CD4-positive, alpha-beta T cell (primary cell): ENCODE measurements at regions not wholly inside any gene's neighbourhood (a gene's known extent, or its start where the extent isn't known, plus 50 kb on each side); places are given as distances from the start of the nearest gene placed in this dataset.

Experiments
- ATAC-seq: fragments of 200-7000 bp; cut with Tn5 transposase; one replicate; pipeline ENCODE4 v1.10.0; 2022; ENCODE audit warnings: mild to moderate bottlenecking; ENCODE audit not compliant: poor library complexity
- CTCF ChIA-PET: fragments of 350-600 bp; sonication (Branson Sonifier 250); formaldehyde crosslinking; loops from one replicate; lab custom pipeline; 2021; ENCODE audit warnings: antibody characterized with exemption, inconsistent platforms; lab: Charles Lee
- POLR2A ChIA-PET: fragments of 350-600 bp; sonication (Branson Sonifier 250); formaldehyde crosslinking; loops from one replicate; lab custom pipeline; 2021; ENCODE audit warnings: antibody characterized with exemption, inconsistent platforms; lab: Charles Lee
- DNase-seq, 14 experiments: peaks; one replicate each; pipeline ENCODE4 v3.0.0-alpha.2; 2013 to 2020; ENCODE audit warnings: mixed read lengths in 2 of 14
- H3K27ac ChIP-seq, 2 donors: one replicate each; pipeline versions ENCODE4 v1.5.1 to v1.7.0; 2013; ENCODE audit warnings: low read length in 2 of 2, low read depth in 1 of 2, mild to moderate bottlenecking in 1 of 2
- H3K27me3 ChIP-seq, 2 experiments: 1 replicate in 1 of 2; 2 replicates in 1 of 2; pipeline versions ENCODE4 v1.6.1 to v1.7.0; 2013; ENCODE audit warnings: low read length in 2 of 2, control low read depth in 1 of 2, mild to moderate bottlenecking in 1 of 2, moderate library complexity in 1 of 2; ENCODE audit not compliant: insufficient read depth in 2 of 2, control insufficient read depth in 1 of 2
- H3K36me3 ChIP-seq: one replicate; pipeline ENCODE4 v1.6.1; 2013; ENCODE audit warnings: low read length, control low read depth; ENCODE audit not compliant: insufficient read depth
- H3K4me1 ChIP-seq: one replicate; pipeline ENCODE4 v1.6.1; 2013; ENCODE audit warnings: low read length, control low read depth; ENCODE audit not compliant: insufficient read depth
- H3K4me3 ChIP-seq: one replicate; pipeline ENCODE4 v1.5.1; 2013; ENCODE audit warnings: mild to moderate bottlenecking, low read length, moderate library complexity
- H3K9me3 ChIP-seq, 2 experiments: 1 replicate in 1 of 2; 2 replicates in 1 of 2; pipeline versions ENCODE4 v1.6.1 to v1.7.0; 2013; ENCODE audit warnings: low read length in 2 of 2, mild to moderate bottlenecking in 2 of 2, control low read depth in 1 of 2, moderate library complexity in 1 of 2; ENCODE audit not compliant: control insufficient read depth in 1 of 2, insufficient read depth in 1 of 2
- H3K27ac Mint-ChIP-seq: one replicate; pipeline ENCODE4 v1.8.0; 2020; ENCODE audit warnings: mixed read lengths
- H3K27me3 Mint-ChIP-seq: one replicate; pipeline ENCODE4 v1.8.0; 2021; ENCODE audit warnings: mixed read lengths
- H3K36me3 Mint-ChIP-seq: one replicate; pipeline ENCODE4 v1.8.0; 2021; ENCODE audit warnings: low read depth, mixed read lengths
- H3K4me1 Mint-ChIP-seq: one replicate; pipeline ENCODE4 v1.8.0; 2021; ENCODE audit warnings: low read depth, mixed read lengths
- H3K4me3 Mint-ChIP-seq: one replicate; pipeline ENCODE4 v1.8.0; 2020; ENCODE audit warnings: mild to moderate bottlenecking, mixed read lengths
- H3K9me3 Mint-ChIP-seq: one replicate; pipeline ENCODE4 v1.8.0; 2020; ENCODE audit warnings: mixed read lengths
- CTCF ChIP-seq: fragments of 200-600 bp; IDR thresholded peaks from one replicate; pipeline ENCODE4 v1.8.0; 2022; ENCODE audit warnings: antibody characterized with exemption, mild to moderate bottlenecking
- intact Hi-C, 2 experiments: fragments of 100-400 bp; cut with DNase I in 1 of 2; cut with micrococcal nuclease in 1 of 2; formaldehyde crosslinking; loops; one replicate each; pipeline versions ENCODE4 v1.15.1 to v1.9.0; 2023 to 2025; cut with DNase I, micrococcal nuclease

GRCh38 chr5:160493806-160494338 is 72.2 kb downstream of the PTTG1 start:
- Histone ChIP-seq H3K36me3 (no peaks in the 10 kb centered on the region), H3K4me3 (no peak overlapping the region), H3K27me3 (no peaks in the 10 kb centered on the region), H3K9me3 (no peaks in the 10 kb centered on the region), H3K4me1 (no peaks in the 10 kb centered on the region), H3K27ac (no peak overlapping the region)
- Mint-ChIP-seq H3K4me3 (no peak overlapping the region), H3K4me1 (no peaks in the 10 kb centered on the region), H3K27ac (no peak overlapping the region), H3K27me3 (no peaks in the 10 kb centered on the region), H3K36me3 (no peaks in the 10 kb centered on the region), H3K9me3 (no peaks in the 10 kb centered on the region)
- ChIA-PET CTCF (no interaction called here), POLR2A (no interaction called here)
- ATAC-seq = no peak
- intact Hi-C loops = no loop called here
- DNase-seq = no peak
- TF ChIP-seq CTCF = no peak

- DNase-seq (no peak), ATAC-seq (no peak)
- H3K27me3 Mint-ChIP-seq = no peaks in the 10 kb centered on the region
- no peaks in the 10 kb centered on the region for H3K36me3 Mint-ChIP-seq
- no peak for TF ChIP-seq CTCF
- H3K4me1 Mint-ChIP-seq = no peaks in the 10 kb centered on the region
- Histone ChIP-seq H3K27ac (no peak overlapping the region), H3K27me3 (no peaks in the 10 kb centered on the region), H3K4me1 (no peaks in the 10 kb centered on the region), H3K36me3 (no peaks in the 10 kb centered on the region), H3K4me3 (no peak overlapping the region), H3K9me3 (no peaks in the 10 kb centered on the region)
- intact Hi-C loops = no loop called here
- H3K27ac Mint-ChIP-seq = no peak overlapping the region
- POLR2A ChIA-PET = no interaction called here
- H3K9me3 Mint-ChIP-seq = no peaks in the 10 kb centered on the region
- no peak overlapping the region for H3K4me3 Mint-ChIP-seq
- CTCF ChIA-PET = no interaction called here
These were observed 72.8 kb downstream of the PTTG1 start for GRCh38 chr5:160494451-160494850.

GRCh38 chr5:160496334-160496733 is 74.7 kb downstream of the PTTG1 start:
- Mint-ChIP-seq H3K27ac (no peak overlapping the region), H3K4me1 (no peaks in the 10 kb centered on the region), H3K4me3 (no peak overlapping the region), H3K27me3 (no peaks in the 10 kb centered on the region), H3K36me3 (no peaks in the 10 kb centered on the region), H3K9me3 (no peaks in the 10 kb centered on the region)
- POLR2A ChIA-PET = no interaction called here
- no peak for DNase-seq
- CTCF ChIA-PET = no interaction called here
- no peak overlapping the region for H3K27ac ChIP-seq
- H3K9me3 ChIP-seq = no peaks in the 10 kb centered on the region
- intact Hi-C loops = no loop called here
- H3K27me3 ChIP-seq = no peaks in the 10 kb centered on the region
- H3K36me3 ChIP-seq = no peaks in the 10 kb centered on the region
- no peaks in the 10 kb centered on the region for H3K4me1 ChIP-seq
- H3K4me3 ChIP-seq = no peak overlapping the region
- TF ChIP-seq CTCF = no peak
- ATAC-seq = no peak
